Neural progenitor cell (in vitro differentiated cells): ENCODE measurements at regions not wholly inside any gene's neighbourhood (a gene's known extent, or its start where the extent isn't known, plus 50 kb on each side); places are given as distances from the start of the nearest gene placed in this dataset.

Experiments
- EZH2 ChIP-seq: fragments of 200-600 bp; sonication (generic); IDR thresholded peaks from 2 replicates; pipeline ENCODE4 v1.6.1; 2017; ENCODE audit warnings: antibody characterized with exemption, mild to moderate bottlenecking, moderate library complexity
- EZH2phosphoT487 ChIP-seq: fragments of 200-600 bp; sonication (generic); IDR thresholded peaks from 2 replicates; pipeline ENCODE4 v1.6.1; 2017; ENCODE audit warnings: antibody characterized with exemption
- TF ChIP-seq, protein P1 (sequence below): fragments of 200-600 bp; sonication (generic); IDR thresholded peaks from 2 replicates; pipeline ENCODE4 v1.5.1; 2017; ENCODE audit warnings: antibody characterized with exemption, mild to moderate bottlenecking

DNA sequence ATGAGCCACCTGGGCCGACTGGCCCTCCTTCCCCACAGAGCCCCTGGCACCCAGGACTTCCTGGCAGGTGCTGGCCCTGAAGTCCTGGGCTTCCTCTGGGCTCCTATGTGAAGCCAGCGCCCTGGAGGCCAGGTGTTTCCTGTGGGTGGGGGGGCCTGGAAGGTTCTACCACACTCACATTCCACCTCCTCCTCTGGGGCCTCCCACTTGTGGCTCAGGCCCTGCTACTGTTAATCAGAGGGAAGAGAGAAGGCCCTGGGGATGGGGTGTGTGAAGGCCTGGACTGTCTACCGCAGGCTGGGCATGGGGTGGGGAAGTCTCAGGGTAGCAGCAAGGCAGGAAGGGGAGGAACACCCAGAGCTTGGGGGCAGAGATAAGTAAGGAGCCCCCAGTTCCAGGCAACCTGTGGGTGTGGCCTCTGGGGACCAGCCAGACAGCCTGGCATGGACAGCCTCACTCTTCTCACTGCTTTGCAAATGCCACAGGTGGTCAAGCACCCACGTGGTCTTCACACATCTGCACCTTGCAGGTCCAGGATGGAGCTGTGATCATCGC is 111.9 kb upstream of the TNRC6C start:
- TF ChIP-seq, protein P1, sequence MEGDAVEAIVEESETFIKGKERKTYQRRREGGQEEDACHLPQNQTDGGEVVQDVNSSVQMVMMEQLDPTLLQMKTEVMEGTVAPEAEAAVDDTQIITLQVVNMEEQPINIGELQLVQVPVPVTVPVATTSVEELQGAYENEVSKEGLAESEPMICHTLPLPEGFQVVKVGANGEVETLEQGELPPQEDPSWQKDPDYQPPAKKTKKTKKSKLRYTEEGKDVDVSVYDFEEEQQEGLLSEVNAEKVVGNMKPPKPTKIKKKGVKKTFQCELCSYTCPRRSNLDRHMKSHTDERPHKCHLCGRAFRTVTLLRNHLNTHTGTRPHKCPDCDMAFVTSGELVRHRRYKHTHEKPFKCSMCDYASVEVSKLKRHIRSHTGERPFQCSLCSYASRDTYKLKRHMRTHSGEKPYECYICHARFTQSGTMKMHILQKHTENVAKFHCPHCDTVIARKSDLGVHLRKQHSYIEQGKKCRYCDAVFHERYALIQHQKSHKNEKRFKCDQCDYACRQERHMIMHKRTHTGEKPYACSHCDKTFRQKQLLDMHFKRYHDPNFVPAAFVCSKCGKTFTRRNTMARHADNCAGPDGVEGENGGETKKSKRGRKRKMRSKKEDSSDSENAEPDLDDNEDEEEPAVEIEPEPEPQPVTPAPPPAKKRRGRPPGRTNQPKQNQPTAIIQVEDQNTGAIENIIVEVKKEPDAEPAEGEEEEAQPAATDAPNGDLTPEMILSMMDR, result no peak
- TF ChIP-seq EZH2phosphoT487 (no peak), EZH2 (no peak)
